ENCODE measurements at regions not wholly inside any gene's neighbourhood (a gene's known extent, or its start where the extent isn't known, plus 50 kb on each side); places are given as distances from the start of the nearest gene placed in this dataset.
"Not testable (repeated sequence)": the region's sequence is repeated elsewhere in the genome, so short reads cannot be mapped to it uniquely, and the experiment has no call there.

- not testable (repeated sequence) for DNase-seq
These were observed 315.2 kb downstream of the SV2B start for GRCh38 chr15:91415258-91415657.

DNA sequence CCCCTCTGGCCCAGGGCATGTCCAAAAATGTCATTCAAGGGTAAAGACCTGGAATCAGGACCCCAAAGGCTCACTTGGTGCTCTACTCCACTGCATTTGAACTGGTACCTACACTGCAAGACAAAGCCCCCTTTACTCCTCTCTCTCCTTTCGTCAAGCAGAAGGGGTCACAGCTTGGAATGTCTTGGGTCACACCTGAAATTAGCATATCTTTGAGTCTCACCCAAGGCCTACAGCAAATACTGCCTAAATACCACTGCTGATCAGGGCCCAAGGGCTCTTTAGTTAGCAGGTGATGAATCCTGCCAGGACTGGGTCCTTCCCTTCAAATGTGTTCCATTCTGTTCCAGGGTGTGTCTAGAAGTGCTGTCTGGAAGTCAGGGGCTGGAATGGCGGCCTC lies 320.6 kb downstream of the SV2B start:
- no peak for DNase-seq

DNA sequence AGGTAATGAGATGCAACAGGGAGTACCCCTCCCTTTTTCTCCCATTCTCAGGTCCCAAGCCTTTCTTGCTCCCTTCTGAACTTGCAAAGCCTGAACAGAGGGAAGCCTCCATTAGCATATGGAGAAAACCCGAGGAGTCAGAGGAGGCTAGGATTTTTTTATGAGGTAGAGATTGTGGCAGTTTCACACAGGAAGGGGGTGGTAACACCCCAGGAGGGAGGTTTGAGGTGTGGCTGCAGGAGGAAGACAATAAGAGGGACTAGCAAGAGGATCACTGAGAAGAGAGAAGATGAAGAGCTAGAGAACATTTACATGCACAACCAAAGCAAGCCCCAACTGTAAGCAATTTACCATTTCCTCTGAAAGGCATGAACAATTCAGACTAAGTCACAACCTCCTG lies 322.7 kb downstream of the SV2B start:
- DNase-seq: no peak

DNA sequence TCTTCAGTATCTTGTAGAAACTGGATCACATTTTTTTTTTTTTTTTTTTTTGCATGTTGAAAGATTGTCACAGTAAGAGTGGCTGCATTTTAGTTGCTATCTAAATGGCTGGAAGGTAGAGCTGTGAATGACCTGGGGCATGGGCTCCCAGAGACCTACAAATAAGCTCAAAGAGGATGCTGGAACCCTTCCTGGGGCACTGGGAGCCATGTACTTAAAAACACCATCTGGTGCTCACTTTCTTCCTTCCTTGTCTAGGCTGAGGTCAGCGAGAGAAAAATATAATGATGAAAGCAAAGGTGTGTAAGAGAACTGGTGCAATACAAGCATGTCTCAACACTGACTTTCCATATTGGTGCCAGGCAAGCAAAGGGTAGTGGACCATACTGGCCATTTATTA lies 323.9 kb downstream of the SV2B start:
- DNase-seq: no peak

GRCh38 chr15:91426412-91426811 lies 326.4 kb downstream of the SV2B start:
- DNase-seq: no peak

- no peak for DNase-seq
These were observed 329.9 kb downstream of the SV2B start for GRCh38 chr15:91429973-91430372.

DNA sequence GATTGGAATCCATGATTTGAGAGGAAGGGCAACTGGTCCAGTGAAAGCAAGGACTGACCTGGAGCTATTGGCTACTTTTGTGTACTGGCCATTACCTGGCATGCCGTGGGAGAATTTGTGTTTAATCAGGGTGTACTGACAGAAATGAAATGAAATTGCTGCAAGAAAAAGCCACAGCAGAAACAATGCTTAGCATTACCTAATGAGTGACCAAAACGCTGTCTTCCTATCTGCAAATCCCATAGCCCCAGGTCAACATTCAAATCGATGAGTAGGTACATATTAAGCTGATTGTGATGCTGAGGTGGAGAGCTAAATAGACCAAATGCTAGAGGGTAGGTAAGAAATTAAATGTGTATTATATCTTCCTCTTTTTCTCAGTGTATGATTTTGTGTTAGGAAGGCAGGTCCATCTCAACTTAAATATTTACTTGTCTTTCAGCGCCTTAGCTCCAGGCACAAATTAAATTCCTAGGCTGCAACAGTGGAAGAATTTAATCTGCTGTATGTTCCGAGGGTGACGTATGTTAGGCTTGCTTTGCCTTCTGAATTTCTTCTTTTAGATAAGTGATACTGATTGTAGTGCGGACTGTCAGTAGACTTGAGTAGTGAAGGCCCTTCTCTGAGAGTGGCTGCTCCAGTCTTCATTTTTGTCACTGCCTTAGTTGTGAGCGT lies 331.1 kb downstream of the SV2B start:
- DNase-seq: no peak

DNA sequence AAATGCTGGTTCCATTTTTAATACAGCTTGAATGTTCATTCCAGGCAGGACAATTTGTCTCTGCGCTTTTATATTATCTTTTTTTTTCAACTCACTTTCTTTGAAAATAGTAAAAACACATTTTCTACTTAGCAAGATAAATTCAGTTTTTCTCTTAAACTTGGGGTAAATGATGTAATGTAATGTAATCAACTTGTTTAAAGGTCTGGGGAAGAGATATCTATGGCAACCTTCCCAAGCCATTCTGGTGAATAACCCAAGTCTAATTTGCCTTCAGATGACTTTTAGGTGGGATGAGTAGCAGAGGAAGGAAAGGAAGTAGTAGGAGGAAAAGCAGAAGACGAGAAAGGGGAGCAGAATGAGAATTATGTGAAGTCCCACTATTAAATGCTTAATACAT lies 335.1 kb downstream of the SV2B start:
- no peak for DNase-seq

- no peak for DNase-seq
These were observed 344.6 kb downstream of the SV2B start for GRCh38 chr15:91444656-91445055.

DNA sequence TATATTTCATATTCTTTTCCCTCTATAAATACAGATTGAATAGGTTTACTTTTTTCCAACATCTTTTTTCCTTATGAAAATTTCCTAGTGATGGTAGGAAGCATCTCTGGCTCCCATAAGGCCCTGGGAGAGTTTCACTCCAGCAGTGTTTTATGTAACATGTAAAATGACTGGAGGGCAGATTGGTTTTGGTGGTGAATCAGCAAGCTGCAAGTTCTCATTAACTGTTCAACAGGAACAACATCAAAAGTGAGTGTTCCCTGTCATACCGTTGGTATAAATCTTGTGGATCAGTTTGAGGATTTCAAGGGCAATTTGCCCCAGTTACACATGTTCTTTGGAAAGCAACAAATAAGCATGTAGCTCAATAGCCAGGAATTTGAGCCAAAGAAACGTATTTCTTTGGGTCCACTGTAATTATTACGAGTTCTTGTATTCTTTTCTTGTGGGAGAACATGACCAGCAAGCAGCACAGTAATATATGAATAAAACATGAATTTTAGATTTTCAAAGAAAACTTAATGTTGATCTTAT lies 345.7 kb downstream of the SV2B start:
- no peak for DNase-seq

DNA sequence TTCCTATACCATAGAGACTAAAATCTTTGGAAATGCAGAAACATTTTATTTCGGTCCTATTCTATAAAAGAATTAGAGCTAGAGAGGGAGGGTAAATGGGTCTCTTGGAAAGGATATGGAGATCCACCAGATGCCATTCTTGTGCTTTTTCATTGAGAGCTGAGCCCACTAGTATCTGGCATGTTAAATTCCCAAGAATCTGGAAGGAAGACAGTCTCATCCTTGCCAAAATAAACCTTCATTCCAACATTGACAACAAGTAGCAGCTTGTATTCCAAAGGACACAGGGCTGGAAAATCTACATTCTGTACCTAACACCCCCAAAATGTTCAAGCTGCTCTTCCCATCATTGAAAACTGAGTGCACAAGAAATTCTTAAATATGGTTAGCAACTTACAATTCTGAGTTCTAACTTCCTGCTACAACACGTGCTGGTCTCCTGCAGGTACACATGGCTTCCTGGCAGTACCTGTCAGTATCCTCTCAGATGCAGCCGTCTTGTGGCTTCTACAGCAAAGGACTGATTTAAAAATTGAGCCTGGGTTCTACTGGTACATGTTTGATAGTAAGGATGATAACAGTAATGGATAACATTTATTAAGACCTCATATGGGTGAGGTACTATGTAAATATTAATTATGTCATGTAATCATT lies 348.1 kb downstream of the SV2B start:
- no peak for DNase-seq

- DNase-seq: not testable (repeated sequence)
These were observed 353.3 kb downstream of the SV2B start for GRCh38 chr15:91453376-91453775.

DNA sequence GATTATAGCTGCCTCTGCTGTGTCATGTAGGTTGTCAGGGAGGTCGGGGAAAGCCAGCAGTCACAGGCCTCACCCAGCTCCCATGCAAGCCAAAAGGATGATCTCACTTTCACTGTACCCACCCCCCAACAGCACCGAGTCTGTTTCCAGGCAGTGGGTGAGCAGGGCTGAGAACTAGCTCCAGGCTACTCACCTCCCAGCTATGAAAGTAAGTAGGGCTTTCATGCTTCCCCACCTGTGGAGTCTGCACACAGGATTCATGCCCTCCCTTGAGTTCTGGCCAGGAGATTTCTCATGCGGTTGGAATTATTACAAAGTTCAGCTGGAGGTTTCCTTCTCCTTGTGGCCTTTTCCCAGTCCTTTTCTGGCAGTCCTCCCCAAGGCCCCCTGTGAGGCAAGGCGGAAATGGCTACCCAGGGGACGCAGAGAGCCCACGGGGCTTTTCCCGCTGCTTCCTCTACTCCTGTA lies 356.2 kb downstream of the SV2B start:
- DNase-seq: no peak

DNA sequence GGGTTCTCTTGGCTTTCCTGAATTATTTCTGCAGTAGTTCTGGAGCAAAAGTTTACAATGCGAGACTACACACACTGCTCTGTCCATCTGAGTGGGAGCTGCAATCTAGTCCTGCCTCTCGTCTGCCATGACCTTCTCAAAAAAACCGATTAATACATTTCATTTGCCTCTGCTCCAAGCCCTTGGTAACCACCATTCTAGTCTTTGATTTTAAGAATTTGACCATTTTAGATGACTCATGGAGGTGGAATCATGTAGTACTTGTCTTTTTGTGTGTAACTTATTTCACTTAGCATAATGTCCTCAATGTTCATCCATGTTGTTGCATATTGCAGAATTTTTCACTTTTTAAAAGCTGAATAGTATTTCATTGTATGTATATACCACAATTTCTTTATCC lies 356.9 kb downstream of the SV2B start:
- no peak for DNase-seq

DNA sequence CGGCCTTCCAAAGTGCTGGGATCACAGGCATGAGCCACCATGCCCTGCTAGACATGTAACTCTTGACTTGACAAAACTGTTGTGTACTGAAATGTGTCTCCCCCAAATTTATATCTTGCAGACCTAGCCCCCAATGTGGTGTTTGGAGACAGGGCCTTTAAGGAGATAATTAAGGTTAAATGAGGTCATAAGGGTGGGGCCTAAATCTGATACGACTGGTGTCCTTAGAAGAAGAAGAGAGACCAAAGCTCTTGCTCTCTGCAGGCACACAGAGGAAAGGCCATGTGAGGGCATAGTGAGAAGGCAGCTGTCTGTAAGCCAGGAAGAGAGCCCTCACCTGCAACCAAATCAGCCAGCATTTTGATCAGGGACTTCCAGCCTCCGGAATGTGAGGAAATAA lies 361.3 kb downstream of the SV2B start:
- no peak for DNase-seq

DNA sequence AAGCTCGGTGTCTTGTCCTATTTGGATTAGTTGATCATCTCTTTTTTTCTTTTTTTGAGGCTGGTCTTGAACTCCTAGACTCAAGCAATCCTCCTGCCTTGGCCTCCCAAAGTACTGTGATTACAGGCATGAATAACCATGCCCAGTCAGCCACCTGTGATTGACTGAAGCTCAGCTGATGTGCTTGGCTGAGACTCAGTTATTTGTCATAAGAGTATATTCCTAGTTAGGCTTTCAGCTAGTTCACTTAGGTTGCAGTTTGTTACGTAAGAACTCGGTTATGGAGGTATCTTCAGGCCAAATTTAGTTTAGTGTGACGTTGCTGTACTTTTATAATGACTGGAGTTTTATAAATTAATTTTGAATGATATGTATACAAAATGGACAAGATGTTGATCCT lies 365.0 kb downstream of the SV2B start:
- DNase-seq: no peak

- no peak for DNase-seq
These were observed 365.6 kb downstream of the SV2B start for GRCh38 chr15:91465696-91466095.

DNA sequence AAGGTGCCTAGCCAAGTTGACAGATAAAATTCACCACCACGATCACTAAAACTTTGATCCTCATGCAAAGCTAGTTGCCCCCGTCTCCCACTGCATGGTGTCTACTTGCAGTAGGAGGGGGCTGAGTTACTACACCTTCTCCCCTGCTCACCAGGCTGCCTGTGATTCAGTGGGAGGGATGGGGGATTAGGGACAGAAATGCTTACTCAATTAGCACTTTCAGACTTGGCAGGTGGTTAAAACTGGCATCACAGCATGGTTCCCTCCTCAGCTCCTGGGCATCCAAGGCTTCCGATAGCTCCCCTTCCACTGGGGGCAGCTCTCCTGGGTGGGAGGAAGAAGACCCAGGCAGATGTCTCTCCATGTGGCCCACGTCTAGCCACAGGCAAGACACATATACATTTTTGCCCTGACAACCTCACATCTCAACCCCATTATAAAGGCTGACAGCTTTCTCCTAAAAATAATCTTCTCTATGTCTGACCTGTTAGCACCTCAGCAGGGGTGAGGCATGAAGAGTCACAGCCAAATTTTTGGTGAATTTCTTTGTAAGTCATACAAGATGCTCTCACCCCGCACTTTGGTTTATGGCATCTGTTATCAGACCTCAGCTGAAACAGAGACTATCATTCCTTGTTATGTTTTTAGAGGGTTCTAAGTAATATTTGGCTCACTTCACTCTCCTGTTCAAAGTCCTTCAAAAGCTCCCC lies 369.0 kb downstream of the SV2B start:
- no peak for DNase-seq

- no peak for DNase-seq
These were observed 369.8 kb downstream of the SV2B start for GRCh38 chr15:91469632-91470567.

GRCh38 chr15:91471468-91471867 lies 371.4 kb downstream of the SV2B start:
- no peak for DNase-seq

GRCh38 chr15:91472316-91472756 lies 372.3 kb downstream of the SV2B start:
- DNase-seq: no peak

DNA sequence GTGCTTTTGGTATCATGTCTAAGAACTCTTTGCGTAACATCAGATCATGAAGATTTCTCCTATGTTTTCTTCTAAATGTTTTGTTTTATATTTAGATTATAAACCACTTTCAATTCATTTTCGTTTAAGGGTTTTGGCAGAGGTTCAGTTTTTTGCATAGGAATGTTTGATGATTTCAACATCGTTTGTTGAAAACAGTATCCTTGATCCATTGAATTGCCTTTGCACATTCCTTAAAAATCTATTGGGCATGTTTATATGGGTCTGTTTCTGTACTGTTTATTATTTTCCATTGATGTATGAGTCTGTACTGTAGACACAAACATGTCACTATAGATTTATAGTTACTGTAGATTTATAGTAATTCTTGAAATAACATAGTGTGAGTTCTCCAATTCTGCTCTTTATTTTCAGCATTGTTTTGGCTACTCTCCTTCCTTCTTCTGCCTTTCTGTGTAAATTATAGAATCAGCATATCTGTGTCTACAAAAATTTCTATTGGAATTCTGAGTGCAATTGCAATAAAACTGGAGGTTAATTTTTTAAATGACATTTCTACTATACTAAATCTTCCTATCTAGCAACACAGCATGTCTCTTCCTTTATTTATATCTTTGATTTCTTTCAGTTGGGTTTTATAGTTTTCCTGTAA lies 374.0 kb downstream of the SV2B start:
- DNase-seq: no peak
